ENCODE measurements at regions not wholly inside any gene's neighbourhood (a gene's known extent, or its start where the extent isn't known, plus 50 kb on each side); places are given as distances from the start of the nearest gene placed in this dataset.

DNA sequence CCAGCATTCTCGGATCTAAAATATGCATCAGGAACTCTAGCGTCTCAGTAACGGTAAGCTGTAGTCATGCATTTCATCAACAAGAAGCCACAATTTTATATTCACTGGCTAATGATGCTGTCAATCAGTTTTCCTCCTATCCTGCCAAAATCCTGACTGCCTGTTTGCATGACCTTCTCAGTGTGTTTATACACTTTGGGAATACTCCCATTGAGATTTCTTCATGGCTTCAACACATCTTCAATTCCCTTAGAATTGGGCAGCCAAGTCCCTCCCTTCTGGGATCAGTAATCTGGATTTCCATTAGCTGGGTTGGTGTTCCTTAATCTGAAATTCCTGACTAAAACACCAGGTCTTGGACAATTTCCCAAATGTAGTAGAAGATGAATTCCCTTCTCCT is 348.9 kb upstream of the DYNLRB2 start:
- intact Hi-C loops (cut with DNase I) = no loop called here
- Histone ChIP-seq H3K36me3 (no peaks in the 10 kb centered on the region), H3K4me1 (no peaks in the 10 kb centered on the region), H3K4me3 (no peak overlapping the region), H3K9me3 (no peaks in the 10 kb centered on the region), H3K27me3 (no peaks in the 10 kb centered on the region), H3K27ac (no peak overlapping the region)
- WGBS, 2 donors = 70 to 89% methylated on average over 3 of the region's 3 CpGs
- no peak for DNase-seq
- TF ChIP-seq POLR2A (IDR thresholded peaks at IDR 0.05) (no peak), EP300 (IDR thresholded peaks at IDR 0.05) (no peak), POLR2AphosphoS5 (IDR thresholded peaks at IDR 0.05) (no peak)
- TF ChIP-seq, protein P1, sequence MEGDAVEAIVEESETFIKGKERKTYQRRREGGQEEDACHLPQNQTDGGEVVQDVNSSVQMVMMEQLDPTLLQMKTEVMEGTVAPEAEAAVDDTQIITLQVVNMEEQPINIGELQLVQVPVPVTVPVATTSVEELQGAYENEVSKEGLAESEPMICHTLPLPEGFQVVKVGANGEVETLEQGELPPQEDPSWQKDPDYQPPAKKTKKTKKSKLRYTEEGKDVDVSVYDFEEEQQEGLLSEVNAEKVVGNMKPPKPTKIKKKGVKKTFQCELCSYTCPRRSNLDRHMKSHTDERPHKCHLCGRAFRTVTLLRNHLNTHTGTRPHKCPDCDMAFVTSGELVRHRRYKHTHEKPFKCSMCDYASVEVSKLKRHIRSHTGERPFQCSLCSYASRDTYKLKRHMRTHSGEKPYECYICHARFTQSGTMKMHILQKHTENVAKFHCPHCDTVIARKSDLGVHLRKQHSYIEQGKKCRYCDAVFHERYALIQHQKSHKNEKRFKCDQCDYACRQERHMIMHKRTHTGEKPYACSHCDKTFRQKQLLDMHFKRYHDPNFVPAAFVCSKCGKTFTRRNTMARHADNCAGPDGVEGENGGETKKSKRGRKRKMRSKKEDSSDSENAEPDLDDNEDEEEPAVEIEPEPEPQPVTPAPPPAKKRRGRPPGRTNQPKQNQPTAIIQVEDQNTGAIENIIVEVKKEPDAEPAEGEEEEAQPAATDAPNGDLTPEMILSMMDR (IDR thresholded peaks at IDR 0.05) = no peak

DNA sequence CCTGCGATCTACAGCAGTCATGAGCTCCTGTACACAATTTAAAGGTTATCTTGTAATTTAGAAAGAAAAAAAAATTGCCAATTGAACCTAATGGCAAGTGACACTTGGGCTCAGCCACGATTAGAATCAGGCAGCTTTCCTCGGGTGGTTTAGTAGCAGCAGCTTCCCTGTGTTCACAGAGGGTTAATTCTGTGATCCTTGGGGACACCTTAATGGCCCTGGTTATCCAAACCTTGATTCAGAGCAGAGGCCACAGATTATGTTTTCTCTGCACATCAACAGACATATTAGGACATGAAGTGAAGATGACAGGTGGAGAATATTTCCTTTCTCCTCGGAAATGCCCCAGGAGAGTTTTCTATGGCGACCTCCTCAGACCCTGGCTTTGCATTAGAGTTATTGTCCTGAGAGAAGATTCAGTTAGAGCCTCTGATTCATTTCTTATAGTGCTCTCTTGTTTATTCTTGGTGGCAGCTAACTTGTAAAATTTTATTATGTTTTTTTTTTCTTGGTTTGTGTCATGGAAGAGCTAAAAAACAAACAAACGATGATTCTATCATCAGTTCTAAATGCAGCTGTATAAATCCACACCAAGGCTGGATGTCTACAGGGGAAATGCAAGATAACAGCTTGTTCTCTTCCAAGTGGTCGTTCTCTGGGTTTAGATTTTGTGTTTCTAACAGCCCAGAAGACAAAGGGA is 351.2 kb upstream of the DYNLRB2 start:
- TF ChIP-seq POLR2AphosphoS5 (IDR thresholded peaks at IDR 0.05) = no peak
- TF ChIP-seq EP300 (IDR thresholded peaks at IDR 0.05) = no peak
- TF ChIP-seq POLR2A (IDR thresholded peaks at IDR 0.05) = no peak
- H3K27me3 ChIP-seq = no peaks in the 10 kb centered on the region
- no peaks in the 10 kb centered on the region for H3K36me3 ChIP-seq
- 24 to 55% methylated on average over 7 of the region's 7 CpGs for WGBS, 2 donors
- no peak overlapping the region for H3K4me3 ChIP-seq
- DNase-seq = no peak
- no peaks in the 10 kb centered on the region for H3K9me3 ChIP-seq
- H3K4me1 ChIP-seq = no peaks in the 10 kb centered on the region
- H3K27ac ChIP-seq = no peak overlapping the region
- intact Hi-C loops (cut with DNase I) = no loop called here

DNA sequence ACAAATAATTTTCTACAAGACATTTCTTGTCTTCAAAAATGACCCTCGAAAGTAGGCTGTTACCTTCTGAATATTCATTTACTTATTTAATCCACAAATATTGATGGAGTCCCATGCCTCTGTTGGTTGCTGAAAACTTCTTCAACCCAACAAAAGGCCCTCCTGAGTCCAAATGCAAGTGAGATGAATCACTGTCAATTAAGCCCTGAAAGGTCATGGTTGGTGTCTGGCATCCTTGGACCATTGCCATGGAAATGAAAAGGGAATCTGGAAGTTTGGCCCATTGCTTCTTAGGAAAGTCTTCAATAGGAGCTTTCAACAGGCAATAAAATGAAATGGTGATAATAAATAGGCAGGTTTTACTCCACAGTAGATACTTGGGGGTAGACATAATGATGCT is 364.7 kb upstream of the DYNLRB2 start:
- 90 to 92% methylated on average over 1 of the region's 1 CpG for WGBS, 2 donors
- intact Hi-C loops (cut with DNase I) = no loop called here
- Histone ChIP-seq H3K36me3 (no peaks in the 10 kb centered on the region), H3K4me3 (no peak overlapping the region), H3K27me3 (no peaks in the 10 kb centered on the region), H3K27ac (no peak overlapping the region), H3K9me3 (no peaks in the 10 kb centered on the region), H3K4me1 (no peaks in the 10 kb centered on the region)
- DNase-seq = no peak
- TF ChIP-seq EP300 (IDR thresholded peaks at IDR 0.05) = no peak
- TF ChIP-seq POLR2AphosphoS5 (IDR thresholded peaks at IDR 0.05) = no peak
- no peak for TF ChIP-seq POLR2A (IDR thresholded peaks at IDR 0.05)
- TF ChIP-seq, protein P1 (IDR thresholded peaks at IDR 0.05) = no peak

GRCh38 chr16:80175011-80175410 is 365.8 kb upstream of the DYNLRB2 start:
- DNase-seq = no peak
- H3K9me3 ChIP-seq = no peaks in the 10 kb centered on the region
- H3K36me3 ChIP-seq = no peaks in the 10 kb centered on the region
- H3K4me3 ChIP-seq = no peak overlapping the region
- no peaks in the 10 kb centered on the region for H3K27me3 ChIP-seq
- WGBS, 2 donors = 78 to 80% methylated on average over 1 of the region's 1 CpG
- TF ChIP-seq, protein P1 (IDR thresholded peaks at IDR 0.05) = no peak
- TF ChIP-seq POLR2AphosphoS5 (IDR thresholded peaks at IDR 0.05) (no peak), POLR2A (IDR thresholded peaks at IDR 0.05) (no peak), EP300 (IDR thresholded peaks at IDR 0.05) (no peak)
- no peaks in the 10 kb centered on the region for H3K4me1 ChIP-seq
- H3K27ac ChIP-seq = no peak overlapping the region
- intact Hi-C loops (cut with DNase I) = no loop called here

DNA sequence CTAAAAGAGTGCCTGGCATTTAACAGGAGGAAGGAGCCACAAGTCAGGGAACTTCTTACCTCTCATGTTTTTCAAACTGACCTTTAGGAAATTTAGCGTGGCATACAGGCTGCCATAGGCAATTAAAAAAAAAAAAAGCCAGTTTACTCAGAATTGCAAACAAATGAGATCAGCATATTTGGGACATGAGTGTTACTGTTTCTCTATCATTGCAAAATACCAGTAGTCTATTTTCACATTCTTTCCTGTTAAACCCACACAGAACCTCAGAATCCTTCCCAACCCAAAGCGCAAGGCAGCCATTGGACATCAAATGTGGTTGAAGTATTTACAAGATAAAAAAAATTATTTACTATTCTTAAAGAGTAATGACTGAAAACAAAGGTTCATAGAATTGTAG is 366.4 kb upstream of the DYNLRB2 start:
- no peak for DNase-seq
- no peaks in the 10 kb centered on the region for H3K4me1 ChIP-seq
- intact Hi-C loops (cut with DNase I) = no loop called here
- H3K27ac ChIP-seq = no peak overlapping the region
- no peaks in the 10 kb centered on the region for H3K36me3 ChIP-seq
- 56 to 70% methylated on average over 2 of the region's 2 CpGs for WGBS, 2 donors
- no peaks in the 10 kb centered on the region for H3K9me3 ChIP-seq
- no peaks in the 10 kb centered on the region for H3K27me3 ChIP-seq
- H3K4me3 ChIP-seq = no peak overlapping the region
- TF ChIP-seq POLR2AphosphoS5 (IDR thresholded peaks at IDR 0.05) (no peak), POLR2A (IDR thresholded peaks at IDR 0.05) (no peak), EP300 (IDR thresholded peaks at IDR 0.05) (no peak)
- TF ChIP-seq, protein P1 (IDR thresholded peaks at IDR 0.05) = no peak
